CD4-positive, alpha-beta T cell treated with Interleukin-2 at 100 ng/mL for 4 hours (primary cell): ENCODE measurements at regions not wholly inside any gene's neighbourhood (a gene's known extent, or its start where the extent isn't known, plus 50 kb on each side); places are given as distances from the start of the nearest gene placed in this dataset.
"Not testable (repeated sequence)": the region's sequence is repeated elsewhere in the genome, so short reads cannot be mapped to it uniquely, and the experiment has no call there.

Source experiments
- DNase-seq: peaks from one replicate; pipeline ENCODE4 v3.0.0-alpha.2; 2020; ENCODE audit warnings: low spot score

DNA sequence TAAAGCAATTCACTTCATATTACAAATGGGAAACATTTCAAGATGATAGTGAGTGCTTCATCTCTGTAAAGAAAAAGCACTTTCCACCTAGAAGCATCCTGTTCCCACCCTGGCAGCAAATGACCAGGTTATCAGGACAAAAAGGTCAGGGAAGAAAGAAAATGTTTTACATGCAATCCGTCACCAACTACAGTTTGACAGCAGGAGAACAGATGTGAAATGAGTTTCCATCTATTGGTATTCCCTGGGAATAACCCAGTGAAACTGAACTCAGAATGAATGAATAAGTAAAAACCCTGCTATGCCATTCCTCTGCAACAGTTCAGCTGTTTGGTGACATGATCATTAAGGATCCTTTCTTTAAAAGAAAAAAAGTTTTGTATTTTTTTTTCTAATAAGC is 67.6 kb downstream of the HTR1A start:
- no peak for DNase-seq

DNA sequence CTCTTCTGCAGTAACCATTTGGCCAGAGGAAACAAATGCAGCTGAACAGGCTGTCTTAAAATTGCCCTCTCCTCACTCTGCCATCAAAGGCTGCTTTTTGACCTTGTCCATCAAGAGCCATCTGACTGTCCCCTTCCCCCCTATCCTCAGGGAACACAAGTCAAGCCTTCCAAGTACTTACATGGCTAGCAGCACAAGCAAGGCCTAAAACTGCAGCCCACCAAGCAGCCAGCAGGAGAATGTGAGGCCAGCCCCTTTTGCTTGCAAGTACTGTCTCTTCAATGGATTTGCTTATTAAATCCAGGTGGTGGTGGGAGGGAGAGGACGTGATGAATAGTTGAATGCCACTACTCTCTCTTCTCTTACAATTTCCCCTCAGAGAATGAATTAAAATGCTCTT is 83.5 kb downstream of the HTR1A start:
- DNase-seq: no peak

DNA sequence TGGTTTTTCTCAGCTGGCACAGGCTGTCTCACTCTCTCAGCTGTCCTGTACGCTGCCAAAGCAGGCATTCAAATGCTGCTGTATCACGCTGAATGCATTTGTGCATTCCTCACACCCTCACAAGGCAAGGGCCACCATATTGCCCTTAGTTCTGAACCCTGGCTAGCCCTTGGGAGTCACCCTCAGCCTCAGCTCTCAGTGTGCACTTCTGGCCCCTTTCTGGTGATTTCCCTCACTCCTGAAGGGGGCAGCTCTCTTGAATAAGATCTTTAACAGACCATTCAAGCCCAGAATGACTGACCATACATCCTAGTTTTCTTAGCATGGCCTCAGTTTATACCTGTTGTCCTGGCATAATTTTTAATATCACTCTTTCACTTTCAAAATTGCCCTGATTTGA is 84.3 kb downstream of the HTR1A start:
- no peak for DNase-seq

DNA sequence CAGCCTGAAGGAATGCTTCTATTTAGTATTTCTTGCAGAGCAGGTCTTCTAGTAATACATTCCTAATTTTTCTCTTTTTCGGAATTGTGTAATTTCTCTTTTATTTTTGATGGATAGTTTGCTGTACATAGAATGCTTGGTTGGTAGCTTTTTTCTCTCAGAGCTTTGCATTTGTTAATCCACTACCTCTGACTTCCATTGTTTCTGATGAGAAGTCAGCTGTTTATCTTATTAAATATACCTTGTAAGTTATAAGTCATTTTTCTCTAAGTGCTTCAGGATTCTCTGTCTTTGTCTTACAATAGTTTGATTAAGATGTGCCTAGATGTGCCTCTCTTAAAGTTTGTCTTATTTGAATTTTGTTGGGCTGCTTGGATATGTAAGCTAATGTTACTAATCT is 101.9 kb downstream of the HTR1A start:
- no peak for DNase-seq

DNA sequence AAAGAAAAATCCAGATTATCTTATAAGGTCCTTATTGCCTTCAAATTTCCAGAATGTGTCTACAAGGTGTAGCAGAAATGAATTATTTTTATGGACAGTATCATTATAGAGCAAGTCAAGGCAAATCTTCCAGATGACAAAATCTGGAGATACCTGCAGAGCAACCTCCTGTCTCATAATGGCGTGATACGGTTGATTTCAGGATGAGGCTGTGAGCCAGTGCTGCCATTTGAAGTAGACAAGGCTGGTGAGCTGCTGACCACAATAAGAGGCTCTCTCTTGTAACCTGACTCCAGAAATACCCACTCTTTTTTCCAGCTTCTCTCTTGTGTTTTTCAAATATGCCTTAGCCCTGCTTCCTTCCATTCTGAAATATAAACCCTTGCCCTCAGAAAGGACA is 108.2 kb downstream of the HTR1A start:
- no peak for DNase-seq

DNA sequence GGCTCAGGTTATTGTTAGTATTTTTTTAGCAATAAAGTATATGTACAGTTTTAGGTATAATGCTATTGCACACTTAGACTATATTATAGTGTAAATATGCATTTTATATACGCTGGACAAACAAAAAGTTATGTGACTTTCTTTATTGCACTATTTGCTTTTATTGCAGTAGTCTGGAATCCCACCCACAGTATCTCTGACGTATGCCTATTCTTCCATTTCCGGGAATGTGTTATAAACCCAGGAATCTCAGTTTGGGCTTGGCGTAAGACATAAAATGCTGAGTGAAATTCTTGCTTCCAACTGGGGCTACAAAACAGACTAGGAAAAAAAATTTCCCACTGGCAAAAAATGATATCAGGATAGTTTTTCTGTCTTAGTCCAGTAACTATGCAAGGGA is 119.1 kb downstream of the HTR1A start:
- no peak for DNase-seq

DNA sequence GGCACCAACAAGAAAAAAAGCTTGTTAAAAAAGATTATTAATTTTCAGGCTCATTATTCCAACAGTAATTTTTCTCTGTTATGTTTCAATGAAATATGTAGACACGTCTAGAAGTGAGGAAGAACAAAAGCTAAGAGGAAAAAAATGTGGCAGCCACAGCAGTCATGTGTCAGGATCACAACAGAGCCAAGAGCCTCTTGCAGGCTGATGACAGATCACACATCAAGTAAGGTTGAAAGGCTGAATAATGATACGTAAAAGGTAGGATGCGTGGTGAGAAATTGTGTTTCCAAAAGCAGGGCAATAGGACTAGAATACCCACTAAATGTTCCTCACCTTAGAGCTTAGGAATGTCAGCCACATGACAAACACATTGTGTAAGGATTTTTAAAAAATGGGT is 124.8 kb downstream of the HTR1A start:
- DNase-seq: no peak

DNA sequence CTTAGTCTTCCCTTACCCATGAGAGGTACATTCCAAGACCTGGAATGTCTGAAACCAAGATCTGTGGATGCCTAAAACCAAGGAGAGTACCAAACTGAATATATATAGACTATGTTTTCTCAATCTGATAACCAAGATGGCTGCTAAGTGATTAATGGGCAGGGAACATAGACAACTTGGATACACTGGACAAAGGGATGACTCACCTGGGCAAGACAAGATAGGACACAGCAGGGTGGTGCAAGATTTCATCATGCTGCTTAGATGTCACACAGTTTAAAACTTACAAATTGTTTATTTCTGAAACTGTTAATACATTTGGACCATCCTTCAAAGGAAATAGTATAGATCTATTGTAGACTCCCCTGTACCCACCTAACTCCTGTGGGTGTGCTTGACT is 130.9 kb downstream of the HTR1A start:
- DNase-seq: no peak

DNA sequence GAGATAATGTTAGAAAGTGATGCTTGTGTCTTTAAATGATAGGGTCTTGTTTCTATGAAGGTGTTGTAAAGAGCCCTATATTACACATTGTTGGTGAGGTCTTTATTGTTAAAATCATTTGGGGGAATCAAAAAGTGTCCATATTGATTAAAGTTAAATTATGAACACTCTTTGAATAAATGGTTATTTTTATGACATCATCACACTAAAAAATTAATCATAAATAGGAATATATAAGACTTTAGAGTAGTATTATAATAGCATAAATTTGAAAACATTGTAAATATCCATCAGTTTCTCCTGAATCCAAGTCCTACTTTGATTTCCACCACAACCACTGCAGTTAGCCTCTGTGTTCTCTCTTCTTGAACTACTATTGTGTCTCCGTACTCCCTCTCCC is 136.3 kb downstream of the HTR1A start:
- no peak for DNase-seq

DNA sequence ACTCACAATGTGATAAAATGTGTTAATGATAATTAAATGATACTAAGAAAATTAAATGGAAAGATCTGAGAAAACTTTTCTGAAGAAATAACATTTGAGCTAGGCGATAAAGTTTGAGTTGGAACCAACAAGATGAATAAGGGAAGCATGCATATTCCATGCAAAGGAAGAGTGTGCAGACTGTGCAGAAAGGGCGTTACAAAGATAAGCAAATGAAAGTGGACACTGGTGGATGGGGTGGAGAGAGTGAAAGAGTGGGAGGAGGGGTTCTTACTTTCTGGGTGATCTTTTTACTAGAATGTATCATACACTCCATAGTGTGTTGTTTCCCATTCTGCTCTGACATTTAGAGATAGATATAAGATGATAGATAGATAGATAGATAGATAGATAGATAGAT is 138.7 kb downstream of the HTR1A start:
- no peak for DNase-seq

DNA sequence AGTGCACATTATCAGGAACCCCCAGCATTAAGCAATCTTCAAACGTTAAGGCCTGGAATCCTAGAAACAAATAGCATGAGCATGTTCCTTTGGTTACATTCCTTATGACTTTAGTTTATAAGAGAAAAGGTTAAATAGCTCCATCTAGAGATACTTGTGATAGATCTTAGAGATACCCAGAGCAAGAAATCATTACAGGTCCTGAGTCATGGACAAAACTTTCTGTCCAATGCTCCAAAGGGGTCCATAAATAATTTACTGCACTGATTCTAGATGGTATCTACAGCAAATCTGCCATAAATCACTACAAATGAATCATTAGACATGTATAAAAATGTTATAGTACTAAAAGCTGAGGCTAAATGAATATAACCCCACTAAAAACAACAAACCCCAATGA is 139.6 kb downstream of the HTR1A start:
- no peak for DNase-seq

DNA sequence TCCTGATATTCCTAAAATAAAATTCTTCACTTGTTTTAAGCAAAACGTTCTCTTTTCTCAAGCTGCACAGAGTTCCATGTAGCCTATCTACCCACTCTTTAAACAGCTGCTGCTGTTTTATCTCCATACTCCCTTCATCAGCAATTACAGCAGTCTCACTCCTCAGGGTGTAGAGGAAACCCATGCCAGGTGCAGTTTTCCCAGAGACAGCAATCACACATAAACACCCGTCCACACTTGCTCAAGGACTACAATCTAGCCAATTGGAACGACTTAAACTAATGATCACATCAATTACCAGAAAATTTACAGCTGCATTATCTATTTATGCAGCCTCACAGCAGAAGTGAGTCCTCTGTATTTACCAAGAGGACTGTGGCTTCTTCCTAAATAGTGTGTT is 141.7 kb downstream of the HTR1A start:
- DNase-seq: no peak

DNA sequence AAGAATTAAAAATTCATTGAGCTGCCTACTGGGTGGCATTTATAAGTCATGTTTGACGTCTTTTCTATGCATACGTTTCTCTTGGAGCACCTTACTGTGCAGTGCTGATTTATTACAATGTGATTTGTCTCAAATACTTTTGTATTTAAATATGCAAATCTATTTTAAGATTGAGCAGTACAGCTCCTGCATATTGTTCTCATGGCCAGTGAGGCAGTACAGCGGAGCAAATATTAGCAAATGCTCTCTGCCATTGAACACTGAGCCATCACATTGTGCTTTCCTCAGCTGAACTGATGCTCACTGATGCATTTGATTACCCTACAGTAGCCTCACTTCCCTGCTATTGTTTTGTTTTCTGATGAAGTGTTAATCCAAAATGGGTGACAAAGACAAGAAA is 149.6 kb downstream of the HTR1A start:
- no peak for DNase-seq

DNA sequence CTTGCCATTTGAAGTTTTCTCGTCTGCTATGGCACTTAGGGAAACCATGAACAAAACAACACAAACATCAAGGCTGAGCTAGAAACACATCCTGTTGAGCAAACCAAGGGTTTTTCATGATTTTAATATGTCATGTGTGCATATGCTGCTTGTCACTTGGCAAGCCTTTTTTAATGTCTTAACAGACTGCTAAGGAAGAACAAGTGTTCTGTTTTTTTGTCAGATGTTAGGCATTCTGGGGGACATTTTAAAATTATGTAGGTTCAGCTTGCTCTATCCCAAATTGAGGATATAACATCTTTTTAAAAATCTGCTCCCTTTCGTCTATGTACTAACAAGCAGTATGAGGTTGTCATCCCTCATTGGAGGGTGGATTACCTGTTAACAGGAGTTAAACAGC is 150.3 kb downstream of the HTR1A start:
- no peak for DNase-seq

DNA sequence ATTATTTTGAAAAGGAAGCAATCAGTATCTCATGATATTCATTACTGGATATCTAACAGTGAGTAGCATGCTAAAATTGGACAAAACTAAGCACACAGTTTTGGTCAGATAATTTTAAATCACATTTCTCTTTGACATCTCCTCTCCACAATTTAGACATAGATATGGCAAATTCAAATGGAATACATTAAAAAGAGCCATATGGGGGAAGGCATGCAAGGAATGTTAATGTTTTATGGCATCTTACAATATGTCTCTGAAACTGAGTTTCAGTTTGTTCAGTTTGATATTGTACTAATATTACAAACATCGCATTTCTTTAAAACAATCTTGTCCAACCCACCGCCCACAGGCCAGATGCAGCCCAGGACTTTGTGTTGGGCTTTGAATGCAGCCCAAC is 151.0 kb downstream of the HTR1A start:
- no peak for DNase-seq

DNA sequence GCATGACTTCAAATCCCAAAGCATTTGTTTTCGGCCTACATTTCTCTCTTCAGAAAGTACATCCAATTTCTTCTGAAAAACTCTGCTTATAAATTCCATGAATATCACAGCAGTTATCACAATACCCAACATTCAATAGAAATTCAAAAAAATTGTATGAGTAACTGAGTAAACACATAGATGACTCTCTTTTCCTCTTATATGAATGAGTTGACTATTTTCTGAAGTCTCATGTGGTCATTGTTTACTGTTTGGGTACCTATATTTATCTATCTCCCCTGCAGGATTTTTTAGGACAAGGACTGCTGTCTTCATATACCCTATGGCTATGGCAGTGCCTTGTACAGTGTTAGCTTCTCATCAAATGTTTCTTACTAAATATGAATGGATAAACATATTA is 157.1 kb downstream of the HTR1A start:
- DNase-seq: no peak

DNA sequence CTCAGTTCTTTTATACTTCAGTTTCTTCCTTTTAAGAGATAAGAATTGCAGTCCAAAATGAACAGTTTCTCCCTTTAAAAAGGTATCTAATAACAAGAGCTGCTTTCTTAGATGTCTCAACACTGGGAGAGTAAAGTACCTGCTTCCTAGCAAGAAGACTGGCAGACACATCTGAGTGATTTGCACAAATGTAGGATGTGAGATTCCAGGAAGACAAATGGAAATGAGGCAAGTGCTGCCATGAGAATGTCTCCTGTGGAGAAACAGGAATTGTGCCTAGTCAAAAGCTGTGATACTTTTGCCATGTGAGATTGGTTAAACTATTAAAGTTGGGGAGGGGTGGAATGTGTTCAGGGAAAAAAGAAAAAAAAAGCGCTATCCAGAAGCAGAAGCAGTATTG is 159.1 kb downstream of the HTR1A start:
- DNase-seq: no peak

DNA sequence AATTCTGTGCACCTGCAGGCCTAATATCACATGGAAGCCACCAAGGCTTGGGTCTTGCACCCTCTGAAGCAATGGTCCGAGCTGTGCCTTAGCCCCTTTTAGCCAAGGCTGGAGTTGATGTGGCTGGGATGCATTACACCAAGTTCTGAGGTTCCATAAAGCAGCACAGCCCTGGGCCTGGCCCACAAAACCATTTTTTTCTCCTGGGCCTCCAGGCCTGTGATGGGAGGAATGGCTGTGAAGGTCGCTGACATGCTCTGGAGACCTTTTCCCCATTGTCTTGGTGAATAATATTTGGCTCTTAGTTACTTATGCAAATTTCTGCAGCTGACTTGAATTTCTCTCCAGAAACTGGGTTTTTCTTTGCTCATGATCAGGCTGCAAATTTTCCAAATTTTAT is 167.3 kb downstream of the HTR1A start:
- no peak for DNase-seq

DNA sequence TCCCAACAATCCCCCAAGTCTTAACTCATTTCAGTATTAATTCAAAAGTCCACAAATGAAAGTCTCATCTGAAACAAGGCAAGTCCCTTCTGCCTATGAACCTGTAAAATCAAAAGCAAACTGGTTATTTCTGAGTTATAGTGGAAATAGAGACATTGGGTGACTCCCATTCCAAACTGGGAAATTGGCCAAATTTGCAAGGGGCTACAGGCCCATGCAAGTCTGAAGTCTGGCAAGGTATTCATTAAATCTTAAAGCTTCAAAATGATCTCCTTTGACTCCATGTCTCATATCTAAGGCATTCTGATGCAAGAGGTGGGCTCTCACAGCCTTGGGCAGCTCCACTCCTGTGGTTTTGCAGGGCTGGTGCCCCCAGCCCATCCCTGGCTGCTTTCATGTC is 167.9 kb downstream of the HTR1A start:
- DNase-seq: no peak

DNA sequence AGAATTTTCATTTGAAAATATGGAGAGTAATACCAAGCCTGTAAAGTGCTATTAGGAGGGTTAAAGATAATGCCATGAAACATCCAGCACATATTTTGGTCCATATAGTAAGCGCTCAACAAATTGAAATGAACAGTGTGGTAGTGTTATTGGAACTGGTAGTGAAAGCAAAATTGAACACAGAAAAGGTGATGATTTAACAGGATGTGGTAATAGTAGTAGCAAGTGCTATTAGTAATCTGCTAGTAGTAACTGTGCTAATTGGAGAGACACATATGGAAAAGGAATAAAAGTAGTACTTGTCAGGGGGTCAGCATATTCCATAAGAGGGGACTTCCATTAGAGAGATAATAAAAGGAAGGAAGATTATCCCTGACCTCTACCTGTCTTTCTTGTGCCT is 187.3 kb downstream of the HTR1A start:
- no peak for DNase-seq

DNA sequence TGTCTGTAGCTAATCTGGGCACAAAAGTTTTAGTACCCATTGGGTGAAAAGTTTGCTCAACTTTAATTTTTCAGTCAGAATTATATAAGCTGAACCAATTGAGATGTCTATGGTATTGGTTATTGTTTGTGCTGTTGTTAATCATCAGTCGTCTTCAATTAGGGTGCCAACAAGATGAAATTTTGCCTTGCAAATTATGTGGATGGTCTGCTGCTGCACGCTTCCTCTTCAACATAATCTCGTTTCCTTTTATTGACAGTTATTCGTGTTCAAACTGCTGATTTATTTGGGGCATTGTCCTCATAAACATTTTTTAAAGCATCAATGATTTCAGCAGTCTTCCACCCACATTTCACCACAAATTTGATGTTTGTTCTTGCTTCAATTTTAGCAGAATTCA is 194.0 kb downstream of the HTR1A start:
- DNase-seq: no peak

DNA sequence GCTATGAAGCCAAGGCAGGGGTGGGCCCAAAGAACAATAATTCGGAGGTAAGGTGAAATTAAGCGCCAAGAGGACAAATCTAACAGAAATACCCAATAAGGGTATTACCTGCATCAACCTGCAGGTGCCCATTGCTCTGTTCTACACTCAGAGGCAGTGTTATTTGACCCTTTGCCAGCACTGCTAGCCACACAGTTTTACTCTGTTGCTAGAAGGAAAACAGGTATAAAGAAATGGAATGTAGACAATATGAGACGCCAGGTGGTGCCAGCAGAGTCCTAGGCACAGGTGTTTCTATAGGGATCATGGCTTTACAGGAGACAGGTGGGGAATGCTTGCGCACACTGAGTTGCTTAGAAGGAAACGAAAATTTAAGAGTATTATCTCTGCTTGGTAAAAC is 201.3 kb downstream of the HTR1A start:
- no peak for DNase-seq

DNA sequence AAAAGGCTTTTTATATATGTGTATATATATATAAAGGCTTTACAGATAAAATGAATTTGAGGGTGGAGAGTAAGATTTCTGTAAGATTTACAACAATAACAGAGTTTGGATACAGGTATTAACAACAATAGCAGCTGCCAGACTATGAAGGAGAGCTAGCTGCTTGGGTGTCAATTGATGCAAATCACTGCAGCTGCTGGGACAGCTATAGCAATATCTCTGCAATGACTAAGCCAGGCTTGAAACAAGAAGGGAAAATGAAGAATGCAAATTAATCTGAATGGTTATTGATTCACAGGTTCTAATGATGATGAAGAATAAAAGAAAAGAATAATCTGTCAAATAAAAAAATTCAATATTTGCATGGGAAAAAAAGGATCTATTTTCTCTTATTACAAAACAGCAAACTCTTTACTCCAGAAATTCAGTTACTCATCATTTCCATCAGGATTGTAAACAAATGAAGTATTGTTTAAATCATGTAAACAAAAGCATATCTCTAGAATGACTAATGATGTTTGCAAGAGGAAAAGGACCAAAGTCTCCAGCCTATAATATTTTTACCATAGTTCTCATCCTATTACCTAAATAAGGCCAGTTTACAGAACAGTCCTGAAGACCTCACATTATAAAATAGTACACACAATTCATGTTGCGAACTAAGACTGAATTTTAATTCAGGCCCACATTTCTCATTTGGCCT is 219.0 kb downstream of the HTR1A start:
- no peak for DNase-seq

DNA sequence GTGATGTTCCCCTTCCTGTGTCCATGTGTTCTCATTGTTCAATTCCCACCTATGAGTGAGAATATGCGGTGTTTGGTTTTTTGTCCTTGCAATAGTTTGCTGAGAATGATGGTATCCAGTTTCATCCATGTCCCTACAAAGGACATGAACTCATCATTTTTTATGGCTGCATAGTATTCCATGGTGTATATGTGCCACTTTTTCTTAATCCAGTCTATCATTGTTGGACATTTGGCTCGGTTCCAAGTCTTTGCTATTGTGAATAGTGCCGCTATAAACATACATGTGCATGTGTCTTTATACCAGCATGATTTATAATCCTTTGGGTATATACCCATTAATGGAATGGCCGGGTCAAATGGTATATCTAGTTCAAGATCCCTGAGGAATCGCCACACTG is 229.4 kb downstream of the HTR1A start:
- DNase-seq: not testable (repeated sequence)

DNA sequence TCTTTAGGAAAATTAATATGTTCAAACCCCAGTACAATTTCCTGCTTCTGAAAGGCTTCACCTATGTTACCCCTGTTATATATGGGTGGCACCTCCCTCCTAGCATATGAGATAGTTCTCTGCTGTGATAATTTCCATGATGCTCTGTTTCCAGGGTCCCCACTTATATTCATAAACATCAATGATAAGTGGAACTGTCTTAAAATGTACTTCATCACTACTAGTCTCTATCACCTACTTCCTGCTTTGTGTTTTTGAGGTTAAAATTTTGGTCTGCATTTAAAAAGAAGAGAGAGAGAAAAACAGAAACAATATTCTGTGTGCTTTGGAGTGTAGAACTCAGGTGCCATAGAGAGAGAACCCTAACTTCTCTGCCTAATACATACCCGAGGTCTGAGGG is 234.7 kb downstream of the HTR1A start:
- DNase-seq: no peak
